HCT116 (cell line): ENCODE measurements at regions not wholly inside any gene's neighbourhood (a gene's known extent, or its start where the extent isn't known, plus 50 kb on each side); places are given as distances from the start of the nearest gene placed in this dataset.

Experiments
- ATAC-seq: fragments of 200-7000 bp; cut with Tn5 transposase; 2 replicates; pipeline ENCODE4 v1.9.1; 2020; ENCODE audit warnings: mild to moderate bottlenecking, moderate library complexity
- BruUV-seq: library from RNA; stranded (reverse); fragments of 400-500 nt; replicated peaks from 2 replicates; lab custom pipeline; 2021; lab: Mats Ljungman, UMichigan
- CTCF ChIA-PET: fragments of 300-600 bp; sonication (Branson Sonifier 250); formaldehyde crosslinking; loops from one replicate; lab custom pipeline; 2021; ENCODE audit warnings: antibody characterized with exemption; lab: Charles Lee
- POLR2A ChIA-PET: fragments of 300-600, 350-600 bp; sonication (Branson Sonifier 250); formaldehyde crosslinking; loops from one replicate; lab custom pipeline; 2021; ENCODE audit warnings: antibody characterized with exemption; lab: Charles Lee
- RAD21 ChIA-PET, 2 experiments: fragments of 300-600 bp; sonication (Branson Sonifier 250); formaldehyde crosslinking; loops; one replicate each; lab custom pipeline; 2023; ENCODE audit warnings: low total read pairs in 2 of 2; ENCODE audit not compliant: uncharacterized antibody in 2 of 2, unreplicated experiment in 2 of 2, low non-redundant PET in 1 of 2; lab: Charles Lee
- DNase-seq: peaks from one replicate; pipeline ENCODE4 v3.0.0-alpha.2; 2010; ENCODE audit warnings: low read depth, low spot score
- H2AFZ ChIP-seq: fragments of 200-600 bp; shearing (Covaris generic), sonication (generic); 2 replicates; pipeline ENCODE4 v1.6.1; 2017; ENCODE audit warnings: low read depth, mixed run types, mixed read lengths, antibody characterized with exemption, low read length; ENCODE audit not compliant: poor library complexity, severe bottlenecking
- H3K27ac ChIP-seq: 2 replicates; pipeline ENCODE4 v1.5.1; 2012; ENCODE audit warnings: low read depth, low read length
- H3K27me3 ChIP-seq: fragments of 200-600 bp; sonication (generic); 2 replicates; pipeline ENCODE4 v1.6.1; 2016; ENCODE audit warnings: mixed run types, low read length, mixed read lengths; ENCODE audit not compliant: insufficient read depth
- H3K36me3 ChIP-seq, 2 experiments: fragments of 200-500 bp in 1 of 2; fragments of 200-600 bp in 1 of 2; sonication (Bioruptor generic) in 1 of 2; sonication (generic) in 1 of 2; 2 replicates each; pipeline versions ENCODE4 v1.5.1 to v1.6.1; 2014 to 2016; ENCODE audit warnings: low read length in 2 of 2, inconsistent platforms in 1 of 2, mixed read lengths in 1 of 2, mixed run types in 1 of 2; ENCODE audit not compliant: insufficient read depth in 2 of 2, control insufficient read depth in 1 of 2
- H3K4me1 ChIP-seq, 2 experiments: fragments of 200-600 bp in 1 of 2; sonication (generic) in 1 of 2; 2 replicates each; pipeline versions ENCODE4 v1.5.1 to v1.6.1; 2012 to 2017; ENCODE audit warnings: low read length in 2 of 2, inconsistent platforms in 1 of 2, mild to moderate bottlenecking in 1 of 2, mixed read lengths in 1 of 2, mixed run types in 1 of 2, moderate library complexity in 1 of 2; ENCODE audit not compliant: insufficient read depth in 2 of 2, control insufficient read depth in 1 of 2
- H3K4me2 ChIP-seq: fragments of 200-600 bp; sonication (generic); 2 replicates; pipeline ENCODE4 v1.6.1; 2017; ENCODE audit warnings: mixed run types, low read length, mixed read lengths
- H3K4me3 ChIP-seq, 2 experiments: fragments of 200-600 bp in 1 of 2; sonication (generic) in 1 of 2; replicated peaks in 1 of 2; 2 replicates each; pipeline ENCODE4 v1.5.1; 2011 to 2016; ENCODE audit warnings: low read length in 2 of 2, control low read depth in 1 of 2, low read depth in 1 of 2, mild to moderate bottlenecking in 1 of 2, mixed read lengths in 1 of 2, mixed run types in 1 of 2
- H3K79me2 ChIP-seq: fragments of 200-600 bp; sonication (generic); 2 replicates; pipeline ENCODE4 v1.6.1; 2017; ENCODE audit warnings: mild to moderate bottlenecking, mixed run types, low read length, moderate library complexity, mixed read lengths; ENCODE audit not compliant: insufficient read depth
- H3K9ac ChIP-seq: fragments of 200-600 bp; sonication (generic); 2 replicates; pipeline ENCODE4 v1.6.1; 2016; ENCODE audit warnings: low read length, mixed read lengths
- H3K9me2 ChIP-seq: fragments of 200-600 bp; sonication (generic), shearing (Covaris generic); 2 replicates; pipeline ENCODE4 v1.6.1; 2017; ENCODE audit warnings: mixed run types, mild to moderate bottlenecking, moderate library complexity; ENCODE audit not compliant: insufficient read depth
- H3K9me3 ChIP-seq, 2 experiments: fragments of 200-500 bp in 1 of 2; fragments of 200-600 bp in 1 of 2; sonication (Bioruptor generic) in 1 of 2; sonication (generic) in 1 of 2; 2 replicates each; pipeline ENCODE4 v1.6.1; 2014 to 2017; ENCODE audit warnings: low read length in 2 of 2, mixed read lengths in 2 of 2, inconsistent platforms in 1 of 2, low read depth in 1 of 2, mild to moderate bottlenecking in 1 of 2, mixed run types in 1 of 2, moderate library complexity in 1 of 2; ENCODE audit not compliant: control insufficient read depth in 1 of 2, insufficient read depth in 1 of 2
- H4K20me1 ChIP-seq: fragments of 200-600 bp; sonication (generic), shearing (Covaris generic); 2 replicates; pipeline ENCODE4 v1.6.1; 2017; ENCODE audit warnings: mixed run types, mild to moderate bottlenecking, moderate library complexity; ENCODE audit not compliant: insufficient read depth
- CBX3 ChIP-seq: IDR thresholded peaks from 2 replicates; pipeline ENCODE4 v1.6.1; 2012; ENCODE audit warnings: low read depth
- ELF1 ChIP-seq: IDR thresholded peaks from 2 replicates; pipeline ENCODE4 v1.6.1; 2012; ENCODE audit warnings: low read depth, borderline replicate concordance
- FOSL1 ChIP-seq: IDR thresholded peaks from 2 replicates; pipeline ENCODE4 v1.6.1; 2012; ENCODE audit warnings: low read depth
- JUND ChIP-seq: IDR thresholded peaks from 2 replicates; pipeline ENCODE4 v1.6.1; 2012
- POLR2A ChIP-seq: IDR thresholded peaks from 2 replicates; pipeline ENCODE4 v1.7.0; 2011; ENCODE audit warnings: borderline replicate concordance; ENCODE audit not compliant: insufficient read depth, insufficient read length; ENCODE audit errors: extremely low read depth
- POLR2AphosphoS5 ChIP-seq: IDR thresholded peaks from 2 replicates; pipeline ENCODE4 v1.6.1; 2011; ENCODE audit warnings: mild to moderate bottlenecking, low read depth, low read length, moderate library complexity
- SIN3A ChIP-seq: IDR thresholded peaks from 2 replicates; pipeline ENCODE4 v1.6.1; 2012; ENCODE audit warnings: low read depth
- TCF7L2 ChIP-seq: IDR thresholded peaks from 2 replicates; pipeline ENCODE4 v1.7.0; 2011; ENCODE audit warnings: borderline replicate concordance, inconsistent platforms; ENCODE audit not compliant: insufficient read depth, insufficient read length; ENCODE audit errors: extremely low read depth
- intact Hi-C: fragments of 100-400 bp; cut with micrococcal nuclease; formaldehyde crosslinking; loops from 2 replicates; pipeline ENCODE4 v1.10.0; 2022
- TF ChIP-seq, protein P1 (sequence below): IDR thresholded peaks from 2 replicates; pipeline ENCODE4 v1.6.1; 2011; ENCODE audit warnings: mild to moderate bottlenecking, low read length, moderate library complexity; ENCODE audit not compliant: insufficient replicate concordance; ENCODE audit errors: extremely low read depth

DNA sequence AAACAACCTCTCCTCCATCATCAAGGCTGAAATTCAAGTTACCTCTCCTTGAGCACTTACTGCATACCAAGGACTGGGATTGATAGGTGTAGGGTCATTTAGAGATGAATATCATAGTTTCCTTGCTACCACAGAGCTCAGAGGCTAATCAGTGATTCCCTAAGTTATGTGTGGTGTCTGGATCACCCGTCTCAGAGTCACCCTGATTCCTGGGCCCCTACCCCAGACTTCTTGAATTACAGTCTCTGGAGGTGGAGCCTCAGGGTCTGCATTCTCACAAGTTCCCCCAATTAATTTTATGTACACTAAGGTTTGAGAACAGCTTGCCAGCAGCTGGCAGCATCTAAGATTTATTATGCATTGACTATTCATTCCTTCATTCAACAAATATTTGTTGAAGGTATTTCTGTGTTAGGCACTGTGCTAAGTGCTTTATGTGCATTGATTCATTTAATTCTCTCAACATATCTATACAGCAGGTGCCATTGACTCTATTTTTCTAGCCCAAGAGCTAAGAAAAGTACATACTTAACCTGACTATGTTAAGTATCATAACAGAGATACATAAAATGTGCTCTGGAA is 182.9 kb upstream of the FGGY start:
- ChIA-PET CTCF (no interaction called here), RAD21 (interaction anchor here in 1 of 2 experiments (0.6 kb wide), 1 partner anchor 35 kb away, joined by 4 read pairs; no protein-coding TSS in a partner anchor), POLR2A (no interaction called here)
- BruUV-seq = no TSS peak
- H3K27me3 ChIP-seq = no peaks in the 10 kb centered on the region
- H3K4me1 ChIP-seq = peaks cover 0 to 5% of the 10 kb centered on the region in 2 experiments; a peak in 1 of 4 replicates
- H3K9me3 ChIP-seq = no peaks in the 10 kb centered on the region
- intact Hi-C loops = no loop called here
- H2AFZ ChIP-seq = no peak overlapping the region
- no peak overlapping the region for H3K4me2 ChIP-seq
- no peak for TF ChIP-seq SIN3A
- TF ChIP-seq, protein P1, sequence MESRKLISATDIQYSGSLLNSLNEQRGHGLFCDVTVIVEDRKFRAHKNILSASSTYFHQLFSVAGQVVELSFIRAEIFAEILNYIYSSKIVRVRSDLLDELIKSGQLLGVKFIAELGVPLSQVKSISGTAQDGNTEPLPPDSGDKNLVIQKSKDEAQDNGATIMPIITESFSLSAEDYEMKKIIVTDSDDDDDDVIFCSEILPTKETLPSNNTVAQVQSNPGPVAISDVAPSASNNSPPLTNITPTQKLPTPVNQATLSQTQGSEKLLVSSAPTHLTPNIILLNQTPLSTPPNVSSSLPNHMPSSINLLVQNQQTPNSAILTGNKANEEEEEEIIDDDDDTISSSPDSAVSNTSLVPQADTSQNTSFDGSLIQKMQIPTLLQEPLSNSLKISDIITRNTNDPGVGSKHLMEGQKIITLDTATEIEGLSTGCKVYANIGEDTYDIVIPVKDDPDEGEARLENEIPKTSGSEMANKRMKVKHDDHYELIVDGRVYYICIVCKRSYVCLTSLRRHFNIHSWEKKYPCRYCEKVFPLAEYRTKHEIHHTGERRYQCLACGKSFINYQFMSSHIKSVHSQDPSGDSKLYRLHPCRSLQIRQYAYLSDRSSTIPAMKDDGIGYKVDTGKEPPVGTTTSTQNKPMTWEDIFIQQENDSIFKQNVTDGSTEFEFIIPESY = no peak
- no peaks in the 10 kb centered on the region for H3K79me2 ChIP-seq
- H3K4me3 ChIP-seq = no peak overlapping the region
- no peak for ATAC-seq
- no peak overlapping the region for H3K27ac ChIP-seq
- H3K9me2 ChIP-seq = no peaks in the 10 kb centered on the region
- H3K36me3 ChIP-seq = no peaks in the 10 kb centered on the region
- DNase-seq = no peak
- H4K20me1 ChIP-seq = no peaks in the 10 kb centered on the region
- no peak overlapping the region for H3K9ac ChIP-seq

DNA sequence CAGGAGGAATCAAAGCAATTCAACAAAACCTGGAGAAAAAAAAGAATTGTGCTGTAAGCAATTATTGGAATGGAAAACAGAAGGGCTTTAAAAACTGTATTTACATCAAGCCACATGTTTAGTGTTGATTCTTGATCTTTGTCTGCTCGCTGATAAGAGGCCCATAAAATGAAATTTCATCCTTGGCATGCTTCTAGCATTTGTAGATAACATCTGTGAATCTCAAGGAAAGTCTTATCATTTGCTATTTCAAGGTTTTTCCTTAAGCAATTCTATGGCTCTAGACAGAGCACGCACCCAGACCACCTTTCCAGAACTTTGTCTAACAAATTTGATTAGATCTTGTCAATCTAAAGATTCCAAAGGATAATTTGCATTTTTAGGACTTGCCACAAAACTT is 181.0 kb upstream of the FGGY start:
- Histone ChIP-seq H4K20me1 (no peaks in the 10 kb centered on the region), H3K27me3 (no peaks in the 10 kb centered on the region), H2AFZ (no peak overlapping the region), H3K9me3 (no peaks in the 10 kb centered on the region), H3K9ac (no peak overlapping the region), H3K4me3 (no peak overlapping the region), H3K27ac (no peak overlapping the region), H3K4me2 (no peak overlapping the region), H3K79me2 (no peaks in the 10 kb centered on the region), H3K4me1 (peaks cover 0 to 5% of the 10 kb centered on the region in 2 experiments; a peak in 1 of 4 replicates), H3K36me3 (no peaks in the 10 kb centered on the region), H3K9me2 (no peaks in the 10 kb centered on the region)
- ChIA-PET POLR2A (no interaction called here), CTCF (no interaction called here), RAD21 (no interaction called here)
- no peak for ATAC-seq
- BruUV-seq = no TSS peak
- DNase-seq = no peak
- intact Hi-C loops = no loop called here
- no peak for TF ChIP-seq ELF1
- no peak for TF ChIP-seq SIN3A
- no peak for TF ChIP-seq FOSL1
- no peak for TF ChIP-seq CBX3
- no peak for TF ChIP-seq POLR2A
- TF ChIP-seq, protein P1 = no peak
- TF ChIP-seq POLR2AphosphoS5 = no peak
- TF ChIP-seq TCF7L2 = no peak
- no peak for TF ChIP-seq JUND
